Esophagus squamous epithelium (tissue), 4 donors: ENCODE measurements at regions not wholly inside any gene's neighbourhood (a gene's known extent, or its start where the extent isn't known, plus 50 kb on each side); places are given as distances from the start of the nearest gene placed in this dataset.

Experiments
- CTCF ChIP-seq, 6 experiments: fragments of 450-650 bp in 4 of 6; fragments of 200-600 bp in 2 of 6; sonication (generic) in 2 of 6; IDR thresholded peaks; one replicate each; pipeline ENCODE4 v1.5.1; 2016 to 2019; ENCODE audit warnings: antibody characterized with exemption in 6 of 6, mild to moderate bottlenecking in 4 of 6, moderate library complexity in 4 of 6
- POLR2A ChIP-seq, 4 donors: fragments of 450-650 bp; IDR thresholded peaks; one replicate each; pipeline ENCODE4 v1.6.1; 2017; ENCODE audit warnings: antibody characterized with exemption in 4 of 4, mild to moderate bottlenecking in 4 of 4, moderate library complexity in 3 of 4

GRCh38 chr4:125401784-125402183, 87.0 kb downstream of the FAT4 start:
- TF ChIP-seq CTCF (IDR thresholded peaks at IDR 0.05) (no peak), POLR2A (IDR thresholded peaks at IDR 0.05) (no peak)
